OCI-LY7 (cell line): ENCODE measurements at regions not wholly inside any gene's neighbourhood (a gene's known extent, or its start where the extent isn't known, plus 50 kb on each side); places are given as distances from the start of the nearest gene placed in this dataset.
"Not testable (repeated sequence)": the region's sequence is repeated elsewhere in the genome, so short reads cannot be mapped to it uniquely, and the experiment has no call there.

Experiments
- BruUV-seq: library from RNA; stranded (reverse); fragments of 400-500 nt; replicated peaks from 2 replicates; lab custom pipeline; 2021; lab: Mats Ljungman, UMichigan
- CTCF ChIA-PET: fragments of 300-600 bp; sonication (Branson Sonifier 250); formaldehyde crosslinking; loops from one replicate; lab custom pipeline; 2022; ENCODE audit warnings: antibody characterized with exemption; ENCODE audit not compliant: unreplicated experiment; lab: Charles Lee
- POLR2A ChIA-PET: fragments of 300-600 bp; sonication (Branson Sonifier 250); formaldehyde crosslinking; loops from one replicate; lab custom pipeline; 2022; ENCODE audit warnings: antibody characterized with exemption; lab: Charles Lee
- DNase-seq: peaks from one replicate; pipeline ENCODE4 v3.0.0-alpha.2; 2015; ENCODE audit warnings: low spot score
- H2AFZ ChIP-seq: fragments of 200-600 bp; sonication (generic), shearing (Covaris generic); 2 replicates; pipeline ENCODE4 v1.6.1; 2014; ENCODE audit warnings: mild to moderate bottlenecking, antibody characterized with exemption, low read length, moderate library complexity
- H3K27ac ChIP-seq: fragments of 200-600 bp; sonication (generic); 2 replicates; pipeline ENCODE4 v1.5.1; 2014; ENCODE audit warnings: mixed run types, low read depth, mild to moderate bottlenecking, moderate library complexity, low read length, inconsistent platforms; ENCODE audit not compliant: poor library complexity, severe bottlenecking
- H3K36me3 ChIP-seq: fragments of 200-600 bp; sonication (generic); 2 replicates; pipeline ENCODE4 v1.6.1; 2014; ENCODE audit warnings: mild to moderate bottlenecking, antibody characterized with exemption, low read length, moderate library complexity, mixed read lengths; ENCODE audit not compliant: insufficient read depth
- H3K4me1 ChIP-seq: fragments of 200-600 bp; sonication (generic); 2 replicates; pipeline ENCODE4 v1.5.1; 2014; ENCODE audit warnings: mild to moderate bottlenecking, low read length; ENCODE audit not compliant: insufficient read depth, poor library complexity, severe bottlenecking
- H3K4me2 ChIP-seq: fragments of 200-600 bp; sonication (generic); 2 replicates; pipeline ENCODE4 v1.6.1; 2014; ENCODE audit warnings: mild to moderate bottlenecking, low read length
- H3K4me3 ChIP-seq: fragments of 200-600 bp; sonication (generic); 2 replicates; pipeline ENCODE4 v1.5.1; 2014; ENCODE audit warnings: mild to moderate bottlenecking, low read depth, low read length; ENCODE audit not compliant: poor library complexity, severe bottlenecking
- H3K79me2 ChIP-seq: fragments of 200-600 bp; sonication (generic); 2 replicates; pipeline ENCODE4 v1.6.1; 2016; ENCODE audit warnings: low read depth, mild to moderate bottlenecking, low read length, moderate library complexity, mixed read lengths; ENCODE audit not compliant: insufficient read depth
- H3K9me2 ChIP-seq: fragments of 200-600 bp; sonication (generic); 2 replicates; pipeline ENCODE4 v1.6.1; 2016; ENCODE audit warnings: mild to moderate bottlenecking, low read length, mixed read lengths; ENCODE audit not compliant: insufficient read depth
- H3K9me3 ChIP-seq: fragments of 200-600 bp; sonication (generic); 2 replicates; pipeline ENCODE4 v1.6.1; 2014; ENCODE audit warnings: mild to moderate bottlenecking, mixed run types, low read length, mixed read lengths
- H4K20me1 ChIP-seq: fragments of 200-600 bp; sonication (generic); 2 replicates; pipeline ENCODE4 v1.6.1; 2014; ENCODE audit warnings: mild to moderate bottlenecking, antibody characterized with exemption, low read length, moderate library complexity, mixed read lengths; ENCODE audit not compliant: insufficient read depth
- EZH2phosphoT487 ChIP-seq: fragments of 200-600 bp; sonication (generic); IDR thresholded peaks from 2 replicates; pipeline ENCODE4 v1.6.1; 2018; ENCODE audit warnings: low read depth, borderline replicate concordance, mild to moderate bottlenecking, mixed run types, antibody characterized with exemption, low read length, moderate library complexity, mixed read lengths
- intact Hi-C: fragments of 100-400 bp; cut with micrococcal nuclease; formaldehyde crosslinking; loops from one replicate; pipeline ENCODE4 v1.10.0; 2022; ENCODE audit not compliant: unreplicated experiment
- TF ChIP-seq, protein P1 (sequence below): fragments of 200-600 bp; sonication (generic); conservative IDR thresholded peaks from 2 replicates; pipeline ENCODE4 v1.5.1; 2014; ENCODE audit warnings: mild to moderate bottlenecking, antibody characterized with exemption, low read length, moderate library complexity, mixed read lengths

DNA sequence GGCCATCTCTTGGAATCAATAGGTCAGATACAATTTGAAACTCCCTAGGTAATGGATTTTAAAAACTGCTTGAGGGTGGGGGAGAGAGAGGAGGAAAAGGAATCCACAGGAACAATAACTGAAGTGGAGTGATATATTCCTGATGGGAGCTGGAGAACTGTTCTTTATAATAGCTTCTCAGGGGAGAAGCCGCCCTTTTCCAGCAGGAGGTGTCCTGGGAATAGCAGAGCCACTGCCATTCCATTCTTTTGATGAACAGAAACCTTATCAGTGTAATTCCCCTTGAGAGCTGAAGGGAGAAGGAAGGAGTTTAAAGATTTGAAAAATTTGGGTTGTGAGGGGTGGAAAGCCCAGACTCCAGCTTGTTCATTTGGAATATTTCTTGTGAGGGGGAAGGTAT lies 504.9 kb upstream of the DPH6 start:
- H2AFZ ChIP-seq, result no peak overlapping the region
- no peaks in the 10 kb centered on the region for H4K20me1 ChIP-seq
- H3K4me1 ChIP-seq, result no peaks in the 10 kb centered on the region
- H3K36me3 ChIP-seq, result no peaks in the 10 kb centered on the region
- no peaks in the 10 kb centered on the region for H3K79me2 ChIP-seq
- no peaks in the 10 kb centered on the region for H3K9me3 ChIP-seq
- no peak for DNase-seq
- no peaks in the 10 kb centered on the region for H3K9me2 ChIP-seq
- no peak overlapping the region for H3K27ac ChIP-seq
- intact Hi-C loops, result no loop called here
- CTCF ChIA-PET, result no interaction called here
- no TSS peak for BruUV-seq
- H3K4me2 ChIP-seq, result no peak overlapping the region
- TF ChIP-seq, protein P1, sequence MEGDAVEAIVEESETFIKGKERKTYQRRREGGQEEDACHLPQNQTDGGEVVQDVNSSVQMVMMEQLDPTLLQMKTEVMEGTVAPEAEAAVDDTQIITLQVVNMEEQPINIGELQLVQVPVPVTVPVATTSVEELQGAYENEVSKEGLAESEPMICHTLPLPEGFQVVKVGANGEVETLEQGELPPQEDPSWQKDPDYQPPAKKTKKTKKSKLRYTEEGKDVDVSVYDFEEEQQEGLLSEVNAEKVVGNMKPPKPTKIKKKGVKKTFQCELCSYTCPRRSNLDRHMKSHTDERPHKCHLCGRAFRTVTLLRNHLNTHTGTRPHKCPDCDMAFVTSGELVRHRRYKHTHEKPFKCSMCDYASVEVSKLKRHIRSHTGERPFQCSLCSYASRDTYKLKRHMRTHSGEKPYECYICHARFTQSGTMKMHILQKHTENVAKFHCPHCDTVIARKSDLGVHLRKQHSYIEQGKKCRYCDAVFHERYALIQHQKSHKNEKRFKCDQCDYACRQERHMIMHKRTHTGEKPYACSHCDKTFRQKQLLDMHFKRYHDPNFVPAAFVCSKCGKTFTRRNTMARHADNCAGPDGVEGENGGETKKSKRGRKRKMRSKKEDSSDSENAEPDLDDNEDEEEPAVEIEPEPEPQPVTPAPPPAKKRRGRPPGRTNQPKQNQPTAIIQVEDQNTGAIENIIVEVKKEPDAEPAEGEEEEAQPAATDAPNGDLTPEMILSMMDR, result no peak
- TF ChIP-seq EZH2phosphoT487, result no peak
- POLR2A ChIA-PET, result interaction anchor here (0.5 kb wide), 1 partner anchor 42 kb away, joined by 4 read pairs; no protein-coding TSS in a partner anchor
- no peak overlapping the region for H3K4me3 ChIP-seq

DNA sequence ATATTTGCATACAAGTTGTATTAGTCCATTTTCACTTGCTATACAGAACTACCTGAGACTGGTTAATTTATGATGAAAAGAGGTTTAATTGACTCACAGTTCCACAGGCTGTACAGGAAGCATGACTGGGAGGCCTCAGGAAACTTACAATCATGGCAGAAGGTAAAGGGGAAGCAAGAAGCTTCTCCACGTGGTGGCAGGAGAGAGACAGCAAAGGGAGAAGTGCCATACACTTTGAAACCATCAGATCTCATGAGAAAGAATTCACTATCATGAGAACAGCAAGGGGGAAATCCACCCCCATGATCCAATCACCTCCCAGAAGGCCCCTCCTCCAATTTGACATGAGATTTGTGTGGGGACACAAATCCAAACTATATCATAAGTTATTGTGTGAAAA lies 506.7 kb upstream of the DPH6 start:
- H3K79me2 ChIP-seq, BruUV-seq, CTCF ChIA-PET, POLR2A ChIA-PET, H3K4me3 ChIP-seq, H3K27ac ChIP-seq, H3K4me1 ChIP-seq, H4K20me1 ChIP-seq, intact Hi-C loops, DNase-seq, H3K9me2 ChIP-seq, H3K36me3 ChIP-seq, H3K9me3 ChIP-seq, H3K4me2 ChIP-seq, H2AFZ ChIP-seq: not testable (repeated sequence)

DNA sequence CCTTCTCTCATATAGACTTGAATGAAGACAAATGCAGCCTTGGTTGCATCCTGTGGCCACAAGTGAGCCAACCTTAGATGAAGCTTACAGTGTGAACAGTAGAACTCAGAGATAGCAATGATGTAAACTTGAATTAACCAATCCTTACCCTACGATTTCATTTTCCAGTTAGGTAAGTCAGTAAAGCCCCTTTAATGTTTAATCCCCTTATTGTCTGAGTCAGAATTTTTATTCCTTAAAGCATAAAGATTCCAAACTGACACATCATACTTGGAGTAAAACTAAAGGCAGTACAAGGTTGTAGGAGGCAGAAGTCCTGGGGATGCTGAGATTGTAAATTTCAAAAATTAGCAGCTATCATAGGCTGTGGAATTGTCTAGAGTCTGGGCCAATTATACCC lies 507.8 kb upstream of the DPH6 start:
- Histone ChIP-seq H3K36me3 (no peaks in the 10 kb centered on the region), H3K4me3 (no peak overlapping the region), H2AFZ (no peak overlapping the region), H3K9me2 (no peaks in the 10 kb centered on the region), H3K9me3 (no peaks in the 10 kb centered on the region), H3K4me1 (no peaks in the 10 kb centered on the region), H3K79me2 (no peaks in the 10 kb centered on the region), H3K27ac (no peak overlapping the region), H4K20me1 (no peaks in the 10 kb centered on the region), H3K4me2 (no peak overlapping the region)
- no peak for TF ChIP-seq EZH2phosphoT487
- TF ChIP-seq, protein P1, result no peak
- ChIA-PET POLR2A (no interaction called here), CTCF (no interaction called here)
- intact Hi-C loops, result no loop called here
- DNase-seq, result no peak
- BruUV-seq, result no TSS peak
